PC-3 (cell line): ENCODE measurements at regions not wholly inside any gene's neighbourhood (a gene's known extent, or its start where the extent isn't known, plus 50 kb on each side); places are given as distances from the start of the nearest gene placed in this dataset.
A peak's percentile ranks its signal among the peaks of the same experiment; 100 is the strongest.

ENCODE experiments used
- ATAC-seq: fragments of 200-7000 bp; cut with Tn5 transposase; 2 replicates; pipeline ENCODE4 v1.9.1; 2020; ENCODE audit warnings: mild to moderate bottlenecking, moderate library complexity
- BruUV-seq: library from RNA; stranded (reverse); fragments of 400-500 nt; replicated peaks from 2 replicates; lab custom pipeline; 2021; lab: Mats Ljungman, UMichigan
- CTCF ChIA-PET: fragments of 300-600 bp; sonication (Branson Sonifier 250); formaldehyde crosslinking; loops from one replicate; lab custom pipeline; 2022; ENCODE audit warnings: antibody characterized with exemption; lab: Charles Lee
- POLR2A ChIA-PET: fragments of 300-600 bp; sonication (Branson Sonifier 250); formaldehyde crosslinking; loops from one replicate; lab custom pipeline; 2022; ENCODE audit warnings: antibody characterized with exemption; ENCODE audit not compliant: unreplicated experiment; lab: Charles Lee
- DNase-seq: peaks from one replicate; pipeline ENCODE4 v3.0.0-alpha.2; 2015
- H2AFZ ChIP-seq: fragments of 300-600 bp; sonication (generic); 2 replicates; pipeline ENCODE4 v1.6.0; 2016; ENCODE audit warnings: antibody characterized with exemption, low read length
- H3F3A ChIP-seq: fragments of 300-600 bp; sonication (generic); one replicate; pipeline ENCODE4 v1.6.0; 2017; ENCODE audit warnings: antibody characterized with exemption, low read length, control low read depth, mild to moderate bottlenecking; ENCODE audit not compliant: unreplicated experiment
- H3K27ac ChIP-seq: fragments of 300-600 bp; sonication (generic); 2 replicates; pipeline ENCODE4 v1.5.1; 2016; ENCODE audit warnings: mild to moderate bottlenecking, low read length
- H3K27me3 ChIP-seq: fragments of 300-600 bp; sonication (generic); 2 replicates; pipeline ENCODE4 v1.6.1; 2016; ENCODE audit warnings: low read length, mixed read lengths
- H3K36me3 ChIP-seq: fragments of 300-600 bp; sonication (generic); 2 replicates; pipeline ENCODE4 v1.6.1; 2016; ENCODE audit warnings: low read depth, mixed run types, low read length, mixed read lengths
- H3K4me1 ChIP-seq: fragments of 300-600 bp; sonication (generic); 2 replicates; pipeline ENCODE4 v1.5.1; 2016; ENCODE audit warnings: low read length; ENCODE audit not compliant: insufficient read depth
- H3K4me2 ChIP-seq: fragments of 300-600 bp; sonication (generic); 2 replicates; pipeline ENCODE4 v1.6.0; 2016; ENCODE audit warnings: low read length
- H3K4me3 ChIP-seq: fragments of 300-600 bp; sonication (generic); 2 replicates; pipeline ENCODE4 v1.5.1; 2016; ENCODE audit warnings: mild to moderate bottlenecking, low read length, mixed read lengths
- H3K79me2 ChIP-seq: fragments of 300-600 bp; sonication (generic); 2 replicates; pipeline ENCODE4 v1.6.1; 2017; ENCODE audit warnings: low read length, mixed read lengths
- H3K9ac ChIP-seq: fragments of 300-600 bp; sonication (generic); 2 replicates; pipeline ENCODE4 v1.6.0; 2016; ENCODE audit warnings: mild to moderate bottlenecking, low read length
- H3K9me2 ChIP-seq: fragments of 300-600 bp; sonication (generic); replicated peaks from 2 replicates; pipeline ENCODE4 v1.6.1; 2016; ENCODE audit warnings: mixed run types, low read length, mixed read lengths
- H3K9me3 ChIP-seq: fragments of 300-600 bp; sonication (generic); 2 replicates; pipeline ENCODE4 v1.6.1; 2016; ENCODE audit warnings: low read length, mixed read lengths
- H4K20me1 ChIP-seq: fragments of 300-600 bp; sonication (generic); 2 replicates; pipeline ENCODE4 v1.6.1; 2016; ENCODE audit warnings: low read length, mixed read lengths
- CTCF ChIP-seq: fragments of 300-600 bp; sonication (generic); conservative IDR thresholded peaks from 2 replicates; pipeline ENCODE4 v1.5.1; 2017; ENCODE audit warnings: antibody characterized with exemption, low read depth, mild to moderate bottlenecking, low read length
- EZH2 ChIP-seq: fragments of 300-600 bp; sonication (generic); IDR thresholded peaks from one replicate; pipeline ENCODE4 v1.6.1; 2017; ENCODE audit warnings: antibody characterized with exemption, mild to moderate bottlenecking, low read length; ENCODE audit not compliant: unreplicated experiment
- EZH2phosphoT487 ChIP-seq: fragments of 300-600 bp; sonication (generic); IDR thresholded peaks from 2 replicates; pipeline ENCODE4 v1.6.1; 2018; ENCODE audit warnings: mild to moderate bottlenecking, antibody characterized with exemption, low read length, borderline replicate concordance
- intact Hi-C: fragments of 100-400 bp; cut with micrococcal nuclease; formaldehyde crosslinking; loops from 2 replicates; pipeline ENCODE4 v1.9.0; 2023

- Histone ChIP-seq H3K9ac (no peak overlapping the region), H3K36me3 (no peaks in the 10 kb centered on the region), H4K20me1 (no peaks in the 10 kb centered on the region), H3K9me2 (no peaks in the 10 kb centered on the region), H3K4me3 (no peak overlapping the region), H3K27me3 (peaks cover 24% of the 10 kb centered on the region; the same call in 1 of the 2 replicates), H3K27ac (no peak overlapping the region), H3K4me2 (no peak overlapping the region), H2AFZ (no peak overlapping the region), H3F3A (no peaks in the 10 kb centered on the region), H3K4me1 (no peaks in the 10 kb centered on the region), H3K9me3 (no peaks in the 10 kb centered on the region), H3K79me2 (no peaks in the 10 kb centered on the region)
- ATAC-seq (no peak), DNase-seq (no peak)
- TF ChIP-seq CTCF, result no peak
- no peak for TF ChIP-seq EZH2phosphoT487
- no peak for TF ChIP-seq EZH2
- ChIA-PET CTCF (no interaction called here), POLR2A (no interaction called here)
- intact Hi-C loops, result no loop called here
- BruUV-seq, result no TSS peak
These were observed 405.9 kb downstream of the SOX2 start for GRCh38 chr3:182117583-182117982.

GRCh38 chr3:182118066-182118465, 406.3 kb downstream of the SOX2 start:
- Histone ChIP-seq H3K9me2 (no peaks in the 10 kb centered on the region), H2AFZ (no peak overlapping the region), H3K4me3 (no peak overlapping the region), H3K9ac (no peak overlapping the region), H4K20me1 (no peaks in the 10 kb centered on the region), H3F3A (no peaks in the 10 kb centered on the region), H3K27me3 (peaks cover 29% of the 10 kb centered on the region), H3K9me3 (no peaks in the 10 kb centered on the region), H3K4me1 (no peaks in the 10 kb centered on the region), H3K27ac (no peak overlapping the region), H3K79me2 (no peaks in the 10 kb centered on the region), H3K36me3 (no peaks in the 10 kb centered on the region), H3K4me2 (no peak overlapping the region)
- intact Hi-C loops, result no loop called here
- ChIA-PET POLR2A (no interaction called here), CTCF (no interaction called here)
- TF ChIP-seq EZH2phosphoT487, result no peak
- no peak for TF ChIP-seq CTCF
- TF ChIP-seq EZH2, result no peak
- BruUV-seq, result no TSS peak
- DNase-seq, result peak; percentile 65
- peak; percentile 64 for ATAC-seq

- no peaks in the 10 kb centered on the region for H3K36me3 ChIP-seq
- CTCF ChIA-PET, result no interaction called here
- no peaks in the 10 kb centered on the region for H3K4me1 ChIP-seq
- POLR2A ChIA-PET, result no interaction called here
- no peak overlapping the region for H3K4me3 ChIP-seq
- no peaks in the 10 kb centered on the region for H3K9me3 ChIP-seq
- no peak overlapping the region for H3K4me2 ChIP-seq
- TF ChIP-seq EZH2phosphoT487 (no peak), CTCF (no peak), EZH2 (no peak)
- H3F3A ChIP-seq, result no peaks in the 10 kb centered on the region
- H3K27ac ChIP-seq, result no peak overlapping the region
- ATAC-seq, result no peak
- H3K79me2 ChIP-seq, result no peaks in the 10 kb centered on the region
- H2AFZ ChIP-seq, result no peak overlapping the region
- no peaks in the 10 kb centered on the region for H3K9me2 ChIP-seq
- no peak overlapping the region for H3K9ac ChIP-seq
- no TSS peak for BruUV-seq
- H4K20me1 ChIP-seq, result no peaks in the 10 kb centered on the region
- H3K27me3 ChIP-seq, result peaks cover 53% of the 10 kb centered on the region
- DNase-seq, result no peak
- intact Hi-C loops, result no loop called here
These were observed 409.7 kb downstream of the SOX2 start for GRCh38 chr3:182121401-182121800.
